Esophagus muscularis mucosa (tissue), 4 donors: ENCODE measurements at regions not wholly inside any gene's neighbourhood (a gene's known extent, or its start where the extent isn't known, plus 50 kb on each side); places are given as distances from the start of the nearest gene placed in this dataset.

Source experiments
- CTCF ChIP-seq, 3 experiments: fragments of 200-600 bp in 2 of 3; fragments of 450-650 bp in 1 of 3; sonication (generic) in 2 of 3; IDR thresholded peaks; one replicate each; pipeline ENCODE4 v1.5.1; 2017 to 2019; ENCODE audit warnings: antibody characterized with exemption in 3 of 3, mild to moderate bottlenecking in 2 of 3, moderate library complexity in 1 of 3
- EP300 ChIP-seq: sonication (generic); formaldehyde crosslinking; IDR thresholded peaks from one replicate; pipeline ENCODE4 v1.6.1; 2017; ENCODE audit warnings: antibody characterized with exemption
- POLR2A ChIP-seq: fragments of 450-650 bp; IDR thresholded peaks from one replicate; pipeline ENCODE4 v1.6.1; 2017; ENCODE audit warnings: antibody characterized with exemption, moderate library complexity, mild to moderate bottlenecking, low read depth

- no peak for TF ChIP-seq CTCF (IDR thresholded peaks at IDR 0.05)
- no peak for TF ChIP-seq EP300
- no peak for TF ChIP-seq POLR2A
Measured at GRCh38 chr4:114487101-114487500, 111.5 kb upstream of the UGT8 start.
